G401 (cell line): ENCODE measurements at regions not wholly inside any gene's neighbourhood (a gene's known extent, or its start where the extent isn't known, plus 50 kb on each side); places are given as distances from the start of the nearest gene placed in this dataset.

Experiments
- DNase-seq: peaks from one replicate; pipeline ENCODE4 v3.0.0-alpha.2; 2015; ENCODE audit warnings: low spot score
- in situ Hi-C: cut with HindIII; loops from 2 replicates; pipeline ENCODE4 v1.10.0; 2016; ENCODE audit warnings: low sequenced_read_pairs, mixed read lengths

DNA sequence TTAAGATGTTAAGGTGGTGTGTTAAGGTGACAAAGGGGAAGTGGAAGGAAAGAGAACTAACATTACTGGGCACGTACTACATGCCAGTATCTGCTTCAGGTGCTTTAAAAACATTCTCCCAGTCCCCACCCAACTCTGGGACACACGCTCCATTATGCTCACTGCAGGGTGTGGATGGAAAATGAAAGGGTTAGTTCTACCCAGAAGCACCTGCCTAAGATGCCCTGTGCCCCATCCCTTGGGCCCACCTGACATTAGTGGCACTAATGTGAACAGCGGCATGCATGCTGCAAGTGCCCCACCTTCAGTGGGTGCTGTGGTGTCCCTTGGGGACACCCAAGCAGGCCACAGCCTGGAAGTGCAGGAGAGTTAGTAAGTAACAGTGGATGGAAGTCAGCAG is 82.9 kb upstream of the CXADR start:
- in situ Hi-C loops = no loop called here
- no peak for DNase-seq

DNA sequence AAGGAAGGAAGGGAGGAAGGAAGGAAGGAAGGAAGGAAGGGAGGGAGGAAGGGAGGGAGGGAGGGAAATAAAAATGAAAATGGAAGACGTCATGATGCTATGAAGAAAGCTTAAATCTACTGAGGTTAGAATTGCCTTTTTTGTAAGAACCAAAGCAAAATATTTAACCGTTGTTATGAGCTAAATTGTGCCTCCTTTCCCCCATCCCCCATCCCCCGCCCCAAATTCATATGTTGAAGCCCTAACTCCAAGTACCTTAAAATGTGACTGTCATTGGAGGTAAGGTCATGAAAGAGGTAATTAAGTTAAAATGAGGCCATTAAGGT is 80.1 kb upstream of the CXADR start:
- DNase-seq = no peak
- in situ Hi-C loops = no loop called here

- in situ Hi-C loops = no loop called here
- DNase-seq = no peak
These were observed 79.1 kb upstream of the CXADR start for GRCh38 chr21:17433730-17434129.

- DNase-seq = no peak
- in situ Hi-C loops = no loop called here
These were observed 77.0 kb upstream of the CXADR start for GRCh38 chr21:17435565-17436543.

DNA sequence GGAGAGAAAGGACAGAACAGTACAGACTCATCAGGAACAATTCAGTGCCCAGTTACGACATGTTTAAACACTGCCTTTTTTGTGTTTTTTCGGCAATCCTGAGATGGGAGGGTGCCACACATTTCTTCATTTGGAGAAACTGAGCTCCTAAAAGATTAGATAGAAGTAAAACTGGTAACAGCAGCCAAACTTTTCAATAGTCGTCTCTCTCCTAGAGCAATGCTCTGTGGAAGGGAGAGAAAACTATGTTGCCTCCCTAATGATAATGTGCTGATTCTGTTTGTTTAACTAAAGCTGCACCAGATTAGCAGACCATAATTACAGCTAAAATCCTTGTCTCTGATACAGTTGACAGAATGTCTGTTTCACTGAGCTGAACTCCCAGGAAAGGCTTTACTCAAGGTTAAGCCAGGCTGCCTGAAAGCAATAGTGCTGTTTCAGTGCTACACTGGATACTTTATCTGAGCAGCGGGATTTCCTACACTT is 76.2 kb upstream of the CXADR start:
- peak; percentile 17 for DNase-seq
- in situ Hi-C loops = no loop called here

- in situ Hi-C loops = no loop called here
- DNase-seq = no peak
These were observed 74.2 kb upstream of the CXADR start for GRCh38 chr21:17438635-17439034.

DNA sequence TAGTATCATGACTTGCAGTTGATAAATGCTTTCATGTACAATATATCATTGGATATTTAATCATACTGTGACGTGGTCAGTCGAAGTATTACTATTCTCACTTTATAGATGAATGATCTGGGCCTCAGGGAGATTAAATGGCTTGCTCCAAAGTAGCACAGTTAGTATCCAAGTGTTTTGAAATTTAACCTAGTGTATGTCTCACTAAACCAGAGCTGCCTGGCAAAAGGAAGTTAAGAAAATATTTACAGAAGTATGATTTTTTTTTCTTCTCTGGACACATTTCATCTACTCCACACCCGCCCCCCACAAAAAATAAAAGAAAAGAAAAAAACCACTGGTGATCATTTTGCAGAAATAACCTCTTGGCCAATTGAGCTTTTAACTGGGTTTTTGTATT is 71.9 kb upstream of the CXADR start:
- no peak for DNase-seq
- in situ Hi-C loops = no loop called here

DNA sequence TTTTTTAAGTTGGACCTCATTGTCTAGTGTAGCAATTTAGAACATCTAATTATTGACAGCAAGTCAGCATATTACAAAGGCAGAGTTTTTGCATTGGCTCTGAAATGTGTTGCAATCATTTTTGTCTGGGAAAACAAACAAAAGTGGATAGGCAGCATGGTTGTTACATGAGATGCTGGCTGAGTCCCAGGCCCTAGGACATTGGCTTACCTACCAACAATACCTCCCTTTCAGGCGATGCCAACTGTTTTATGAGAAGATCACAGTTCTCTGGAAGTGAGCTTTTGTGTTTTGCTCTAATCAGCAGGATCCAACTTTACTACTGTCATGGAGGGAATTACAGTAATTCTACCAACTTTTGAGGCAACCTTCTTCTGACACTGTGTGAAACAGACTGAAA is 71.5 kb upstream of the CXADR start:
- no peak for DNase-seq
- in situ Hi-C loops = no loop called here

- in situ Hi-C loops = no loop called here
- no peak for DNase-seq
These were observed 70.7 kb upstream of the CXADR start for GRCh38 chr21:17442165-17442564.

GRCh38 chr21:17444828-17445227 is 68.0 kb upstream of the CXADR start:
- in situ Hi-C loops = no loop called here
- no peak for DNase-seq

DNA sequence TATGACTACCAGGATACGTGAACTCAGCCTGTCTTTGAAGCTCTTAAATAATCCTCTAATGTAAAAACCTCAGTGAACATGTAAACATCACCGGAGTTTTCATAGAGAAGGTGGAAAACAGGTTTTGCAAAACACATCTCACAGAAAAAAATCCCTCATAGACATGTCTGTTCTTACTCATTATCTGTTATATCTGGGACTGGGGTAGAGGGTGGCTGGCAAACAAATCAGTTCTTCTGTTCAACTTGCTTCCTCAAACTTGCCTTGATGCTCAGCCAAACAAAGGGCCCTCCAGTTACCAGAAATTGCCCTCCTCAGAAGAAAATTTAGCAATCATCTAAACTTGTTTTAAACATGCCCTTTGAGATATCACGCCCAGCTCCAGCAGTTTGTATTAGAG is 66.1 kb upstream of the CXADR start:
- in situ Hi-C loops = no loop called here
- DNase-seq = no peak

DNA sequence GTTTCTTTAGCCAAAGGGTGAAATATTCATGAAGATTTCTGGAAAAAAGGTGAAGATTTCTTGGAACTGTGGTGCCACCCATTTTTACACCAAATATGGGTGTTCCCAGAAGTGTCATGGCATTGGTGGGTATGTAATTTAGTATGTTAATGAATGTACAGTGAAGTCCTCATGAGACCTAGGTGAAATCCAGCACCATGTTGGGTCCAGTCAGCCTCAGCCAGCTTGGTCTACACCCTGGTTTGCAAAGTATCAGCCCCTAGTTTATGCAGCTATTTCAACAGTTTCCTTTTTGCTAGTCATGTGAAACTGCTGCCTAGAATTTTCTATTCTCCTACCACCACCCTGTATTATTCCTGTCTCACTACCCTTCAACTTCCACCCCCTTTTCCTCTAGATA is 63.1 kb upstream of the CXADR start:
- DNase-seq = no peak
- in situ Hi-C loops = no loop called here

DNA sequence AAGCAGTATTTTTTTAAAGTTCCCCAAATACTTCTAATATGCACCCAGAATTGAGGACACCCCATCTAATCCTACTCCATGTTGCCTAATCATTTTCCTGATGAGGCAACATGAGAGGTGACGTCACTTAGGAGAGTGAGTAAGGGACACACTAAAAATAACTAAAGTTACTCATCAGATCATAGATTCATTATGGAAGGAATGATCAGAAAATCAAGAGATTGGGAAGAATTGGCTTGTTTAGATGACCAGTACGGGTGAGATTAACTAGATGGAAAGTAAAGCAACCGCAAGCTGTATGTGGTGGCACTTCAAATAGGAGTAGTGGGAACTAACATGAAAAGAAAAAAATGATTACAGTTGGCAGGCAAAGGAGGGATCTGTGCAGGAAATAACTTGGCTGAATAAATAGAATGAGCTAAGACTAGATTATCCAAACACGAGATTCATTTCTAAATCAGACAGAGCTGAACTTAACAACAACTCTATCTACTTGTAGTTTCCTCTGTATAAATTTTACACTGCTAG is 61.4 kb upstream of the CXADR start:
- in situ Hi-C loops = no loop called here

DNA sequence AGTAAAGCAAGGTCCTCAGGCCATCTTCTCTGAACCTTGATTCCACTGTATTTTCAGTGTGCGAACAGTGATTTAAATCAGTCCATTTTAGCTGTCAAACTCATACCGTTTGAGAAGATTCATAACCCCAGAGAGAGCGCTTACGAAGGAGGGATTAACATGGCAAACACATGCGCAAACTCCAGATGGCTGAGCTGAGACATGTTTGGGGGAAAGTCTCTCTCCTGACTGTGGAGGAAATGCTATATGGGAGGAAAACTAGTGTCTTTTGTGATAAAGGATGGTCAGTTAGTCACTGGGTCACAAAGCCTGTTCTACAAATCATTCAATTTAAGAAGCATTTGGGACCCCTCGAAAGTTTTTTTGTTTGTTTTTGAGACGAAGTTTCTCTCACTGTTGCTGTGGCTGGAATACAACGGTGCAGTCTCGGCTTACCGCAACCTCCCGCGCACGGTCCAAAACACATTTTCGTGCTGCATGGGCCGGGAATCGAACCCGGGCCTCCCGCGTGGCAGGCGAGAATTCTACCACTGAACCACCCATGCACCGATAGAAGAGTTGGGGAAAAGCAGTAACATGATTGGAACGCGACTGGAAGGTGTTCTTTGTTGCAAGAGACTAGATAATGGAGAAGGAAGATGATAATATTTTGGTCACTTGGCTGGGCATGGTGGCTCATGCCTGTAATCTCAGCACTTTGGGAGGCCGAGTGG is 58.4 kb upstream of the CXADR start:
- peak; percentile 61 for DNase-seq
- in situ Hi-C loops = no loop called here

More for the DNA sequence above, 61.4 kb upstream of the CXADR start:
- DNase-seq = no peak

DNA sequence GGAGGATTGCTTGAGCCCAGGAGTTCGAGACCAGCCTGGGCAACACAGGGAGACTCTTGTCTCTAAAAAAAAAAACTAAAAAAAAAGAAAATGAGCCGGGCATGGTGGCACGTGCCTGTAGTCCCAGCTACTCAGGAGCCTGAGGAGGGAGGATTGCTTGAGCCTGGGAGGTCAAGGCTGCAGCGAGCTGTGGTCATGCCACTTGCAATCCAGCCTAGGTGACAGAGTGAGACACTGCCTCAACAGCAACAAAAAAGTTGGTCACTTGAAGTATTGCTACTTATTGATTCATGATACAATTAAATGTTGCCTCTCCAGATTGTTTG is 57.9 kb upstream of the CXADR start:
- in situ Hi-C loops = no loop called here

DNA sequence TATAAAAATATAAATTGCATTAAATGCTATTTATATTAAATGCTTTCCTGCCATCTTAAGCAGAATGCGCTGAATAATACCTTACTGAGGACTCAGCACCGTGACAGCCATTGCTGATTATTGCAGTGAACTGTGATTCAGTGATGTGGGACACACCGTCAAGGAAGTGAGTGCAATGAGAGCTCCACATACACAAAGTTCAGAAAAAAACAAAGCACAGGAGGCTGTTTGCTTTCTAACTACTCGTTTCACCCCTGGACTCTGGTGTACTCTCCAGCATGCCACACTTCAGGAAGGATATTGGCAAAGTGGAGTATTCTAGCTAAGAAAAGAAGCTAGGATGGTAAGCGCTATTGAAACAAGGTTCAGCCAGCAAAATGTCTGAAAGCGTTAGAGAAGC is 57.4 kb upstream of the CXADR start:
- in situ Hi-C loops = no loop called here
- no peak for DNase-seq

More for the DNA sequence above, 57.9 kb upstream of the CXADR start:
- no peak for DNase-seq

GRCh38 chr21:17458279-17458678 is 54.6 kb upstream of the CXADR start:
- in situ Hi-C loops = no loop called here

DNA sequence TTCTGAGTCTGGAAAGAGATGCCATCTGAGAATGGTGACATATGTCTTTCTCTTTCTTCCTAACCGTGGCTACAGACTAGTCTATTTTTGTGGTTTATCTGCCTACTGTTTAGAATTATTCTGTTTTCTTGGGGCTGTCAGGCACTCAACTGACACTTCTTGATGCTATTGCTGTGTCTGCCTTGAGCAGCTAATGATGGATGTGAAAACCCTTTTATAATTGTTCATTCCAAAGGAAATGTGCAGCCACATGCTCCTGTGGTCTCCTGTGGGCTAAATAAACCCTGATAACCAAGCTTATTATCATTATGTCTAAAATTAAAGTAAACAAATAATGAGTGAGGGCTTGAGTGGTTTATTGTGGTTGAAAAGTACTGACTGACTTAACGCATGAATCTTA is 52.7 kb upstream of the CXADR start:
- in situ Hi-C loops = no loop called here
- no peak for DNase-seq

More at GRCh38 chr21:17458279-17458678, 54.6 kb upstream of the CXADR start:
- DNase-seq = no peak

DNA sequence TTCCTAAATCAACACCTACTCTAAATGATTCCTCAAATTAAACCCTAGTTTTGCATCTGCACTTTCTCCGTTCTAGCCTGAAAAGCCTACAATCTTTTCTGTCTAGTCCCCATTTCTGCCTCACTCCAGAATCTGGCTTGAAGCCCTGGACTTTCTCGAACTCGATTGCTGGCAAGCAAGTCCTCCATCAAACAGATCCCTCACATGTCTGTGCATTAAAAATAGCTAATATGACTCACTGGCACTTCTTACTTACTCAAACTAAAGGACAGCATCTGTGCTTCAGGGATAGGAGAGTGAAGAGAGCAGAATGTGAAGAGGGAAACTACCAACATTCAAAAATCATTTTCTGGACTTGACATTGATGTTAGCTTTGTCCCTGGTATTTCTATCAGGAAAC is 51.8 kb upstream of the CXADR start:
- DNase-seq = no peak
- in situ Hi-C loops = no loop called here

- no peak for DNase-seq
These were observed 51.3 kb upstream of the CXADR start for GRCh38 chr21:17461582-17461981.

More at GRCh38 chr21:17461582-17461981, 51.3 kb upstream of the CXADR start:
- in situ Hi-C loops = no loop called here
